PC-9 (cell line): ENCODE measurements at regions not wholly inside any gene's neighbourhood (a gene's known extent, or its start where the extent isn't known, plus 50 kb on each side); places are given as distances from the start of the nearest gene placed in this dataset.

ENCODE experiments used
- BruUV-seq: library from RNA; stranded (reverse); fragments of 400-500 nt; replicated peaks from 2 replicates; lab custom pipeline; 2021; lab: Mats Ljungman, UMichigan
- CTCF ChIA-PET: fragments of 300-600 bp; sonication (Branson Sonifier 250); formaldehyde crosslinking; loops from one replicate; lab custom pipeline; 2022; ENCODE audit warnings: antibody characterized with exemption; lab: Charles Lee
- POLR2A ChIA-PET: fragments of 300-600 bp; sonication (Branson Sonifier 250); formaldehyde crosslinking; loops from one replicate; lab custom pipeline; 2022; ENCODE audit warnings: antibody characterized with exemption; ENCODE audit not compliant: unreplicated experiment; lab: Charles Lee
- DNase-seq, 2 experiments: peaks; one replicate each; pipeline versions ENCODE4 v3.0.0 to v3.0.0-alpha.2; 2015 to 2022; ENCODE audit warnings: mixed read lengths in 1 of 2
- H2AFZ ChIP-seq: fragments of 200-600 bp; sonication (generic); 2 replicates; pipeline ENCODE4 v1.8.1; 2017; ENCODE audit warnings: antibody characterized with exemption
- H3F3A ChIP-seq: fragments of 200-600 bp; sonication (generic); 2 replicates; pipeline ENCODE4 v1.8.1; 2017; ENCODE audit warnings: antibody characterized with exemption, mild to moderate bottlenecking, low read depth; ENCODE audit not compliant: insufficient read depth
- H3K27ac ChIP-seq: fragments of 200-600 bp; sonication (generic); 2 replicates; pipeline ENCODE4 v1.6.1; 2016; ENCODE audit warnings: mixed run types
- H3K27me3 ChIP-seq: fragments of 200-600 bp; sonication (generic); 2 replicates; pipeline ENCODE4 v1.6.1; 2016; ENCODE audit warnings: low read depth, mixed run types; ENCODE audit not compliant: insufficient read depth
- H3K36me3 ChIP-seq: fragments of 200-600 bp; sonication (generic); 2 replicates; pipeline ENCODE4 v1.6.1; 2016; ENCODE audit warnings: low read depth, mixed run types
- H3K4me1 ChIP-seq: fragments of 200-600 bp; sonication (generic); replicated peaks from 2 replicates; pipeline ENCODE4 v1.6.1; 2016; ENCODE audit warnings: mixed run types; ENCODE audit not compliant: insufficient read depth
- H3K4me2 ChIP-seq: fragments of 200-600 bp; sonication (generic); 2 replicates; pipeline ENCODE4 v1.6.1; 2017; ENCODE audit warnings: mixed run types
- H3K4me3 ChIP-seq: fragments of 200-600 bp; sonication (generic); 2 replicates; pipeline ENCODE4 v1.6.1; 2016; ENCODE audit warnings: mixed run types
- H3K79me2 ChIP-seq: fragments of 200-600 bp; sonication (generic); 2 replicates; pipeline ENCODE4 v1.6.1; 2017; ENCODE audit warnings: low read depth, mixed run types
- H3K9me2 ChIP-seq: fragments of 200-600 bp; sonication (generic); 2 replicates; pipeline ENCODE4 v1.8.1; 2017; ENCODE audit warnings: mild to moderate bottlenecking; ENCODE audit not compliant: insufficient read depth
- H3K9me3 ChIP-seq: fragments of 200-600 bp; sonication (generic); 2 replicates; pipeline ENCODE4 v1.8.1; 2016; ENCODE audit warnings: low read depth; ENCODE audit not compliant: insufficient read depth
- H4K20me1 ChIP-seq: fragments of 200-600 bp; sonication (generic); 2 replicates; pipeline ENCODE4 v1.8.1; 2017; ENCODE audit not compliant: insufficient read depth
- CTCF ChIP-seq: fragments of 200-600 bp; sonication (generic); conservative IDR thresholded peaks from 2 replicates; pipeline ENCODE4 v1.6.1; 2017; ENCODE audit warnings: mixed run types, antibody characterized with exemption, mild to moderate bottlenecking, moderate library complexity
- EZH2 ChIP-seq: fragments of 200-600 bp; sonication (generic); IDR thresholded peaks from 2 replicates; pipeline ENCODE4 v1.8.0; 2017; ENCODE audit warnings: antibody characterized with exemption, low read depth
- intact Hi-C: fragments of 100-400 bp; cut with micrococcal nuclease; formaldehyde crosslinking; loops from one replicate; pipeline ENCODE4 v1.10.0; 2022; ENCODE audit not compliant: unreplicated experiment

- H3K4me3 ChIP-seq: no peak overlapping the region
- H3K9me3 ChIP-seq: no peaks in the 10 kb centered on the region
- DNase-seq: no peak
- CTCF ChIA-PET: no interaction called here
- no peaks in the 10 kb centered on the region for H3K9me2 ChIP-seq
- no peak overlapping the region for H3K27ac ChIP-seq
- TF ChIP-seq EZH2: no peak
- TF ChIP-seq CTCF: no peak
- BruUV-seq: no TSS peak
- peaks cover 69% of the 10 kb centered on the region for H3K27me3 ChIP-seq
- H3K79me2 ChIP-seq: no peaks in the 10 kb centered on the region
- H3K36me3 ChIP-seq: no peaks in the 10 kb centered on the region
- no peaks in the 10 kb centered on the region for H4K20me1 ChIP-seq
- no peak overlapping the region for H2AFZ ChIP-seq
- intact Hi-C loops: no loop called here
- POLR2A ChIA-PET: no interaction called here
- no peaks in the 10 kb centered on the region for H3F3A ChIP-seq
- H3K4me2 ChIP-seq: no peak overlapping the region
- no peaks in the 10 kb centered on the region for H3K4me1 ChIP-seq
Observed at GRCh38 chr14:78119440-78119839, 50.7 kb upstream of the NRXN3 start.
